GM10248 (cell line): ENCODE measurements at regions not wholly inside any gene's neighbourhood (a gene's known extent, or its start where the extent isn't known, plus 50 kb on each side); places are given as distances from the start of the nearest gene placed in this dataset.

ENCODE experiments used
- CTCF ChIA-PET: fragments of 300-600 bp; sonication (Branson Sonifier 250); formaldehyde crosslinking; extraction: SDS; loops from one replicate; lab custom pipeline; 2021; ENCODE audit warnings: antibody characterized with exemption; lab: Yijun Ruan, JAX
- POLR2A ChIA-PET: fragments of 350-650 bp; sonication (Branson Sonifier 250); formaldehyde crosslinking; extraction: SDS; loops from one replicate; lab custom pipeline; 2020; ENCODE audit warnings: antibody characterized with exemption; lab: Yijun Ruan, JAX
- DNase-seq: peaks from one replicate; pipeline ENCODE4 v3.0.0; 2012; ENCODE audit errors: extremely low spot score
- TF ChIP-seq, protein P1 (sequence below): IDR thresholded peaks from 2 replicates; pipeline ENCODE4 v1.5.1; 2012; ENCODE audit warnings: mild to moderate bottlenecking, low read depth; ENCODE audit errors: extremely low read depth, missing control alignments, control extremely low read depth

DNA sequence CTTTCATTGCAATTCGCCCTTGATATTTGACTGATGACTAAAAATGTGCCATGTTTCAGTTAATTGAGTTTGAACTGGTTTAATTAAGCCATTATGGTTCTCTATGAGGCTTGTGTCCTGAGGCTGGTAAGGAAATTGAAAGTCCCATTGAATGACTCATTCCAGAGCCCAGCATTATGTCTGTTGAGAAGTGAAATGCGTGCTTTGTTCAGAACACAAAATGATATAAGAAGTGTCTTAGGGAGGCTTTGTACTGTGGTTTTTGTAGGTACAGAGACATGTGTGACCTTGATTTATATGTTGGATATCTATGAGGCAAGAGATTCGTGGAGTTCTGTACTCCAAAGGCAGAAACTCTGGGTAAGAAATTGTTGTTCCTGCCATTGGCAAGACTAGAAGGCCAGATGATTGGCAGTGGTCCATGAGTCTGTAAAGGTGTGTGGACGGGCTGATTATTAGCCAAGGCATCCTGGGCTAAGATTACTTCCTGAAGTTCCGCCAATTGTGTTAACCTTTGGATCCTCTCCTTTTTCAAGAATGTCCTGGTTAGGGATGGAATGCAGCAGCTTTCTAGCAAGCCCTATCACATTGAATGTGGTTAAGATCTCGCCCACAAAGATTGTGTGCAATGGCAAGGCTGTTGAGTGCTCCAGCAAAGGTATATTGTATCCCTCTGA, 103.7 kb downstream of the NPIPB5 start:
- POLR2A ChIA-PET = no interaction called here
- DNase-seq = no peak
- CTCF ChIA-PET = no interaction called here
- TF ChIP-seq, protein P1, sequence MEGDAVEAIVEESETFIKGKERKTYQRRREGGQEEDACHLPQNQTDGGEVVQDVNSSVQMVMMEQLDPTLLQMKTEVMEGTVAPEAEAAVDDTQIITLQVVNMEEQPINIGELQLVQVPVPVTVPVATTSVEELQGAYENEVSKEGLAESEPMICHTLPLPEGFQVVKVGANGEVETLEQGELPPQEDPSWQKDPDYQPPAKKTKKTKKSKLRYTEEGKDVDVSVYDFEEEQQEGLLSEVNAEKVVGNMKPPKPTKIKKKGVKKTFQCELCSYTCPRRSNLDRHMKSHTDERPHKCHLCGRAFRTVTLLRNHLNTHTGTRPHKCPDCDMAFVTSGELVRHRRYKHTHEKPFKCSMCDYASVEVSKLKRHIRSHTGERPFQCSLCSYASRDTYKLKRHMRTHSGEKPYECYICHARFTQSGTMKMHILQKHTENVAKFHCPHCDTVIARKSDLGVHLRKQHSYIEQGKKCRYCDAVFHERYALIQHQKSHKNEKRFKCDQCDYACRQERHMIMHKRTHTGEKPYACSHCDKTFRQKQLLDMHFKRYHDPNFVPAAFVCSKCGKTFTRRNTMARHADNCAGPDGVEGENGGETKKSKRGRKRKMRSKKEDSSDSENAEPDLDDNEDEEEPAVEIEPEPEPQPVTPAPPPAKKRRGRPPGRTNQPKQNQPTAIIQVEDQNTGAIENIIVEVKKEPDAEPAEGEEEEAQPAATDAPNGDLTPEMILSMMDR = no peak

DNA sequence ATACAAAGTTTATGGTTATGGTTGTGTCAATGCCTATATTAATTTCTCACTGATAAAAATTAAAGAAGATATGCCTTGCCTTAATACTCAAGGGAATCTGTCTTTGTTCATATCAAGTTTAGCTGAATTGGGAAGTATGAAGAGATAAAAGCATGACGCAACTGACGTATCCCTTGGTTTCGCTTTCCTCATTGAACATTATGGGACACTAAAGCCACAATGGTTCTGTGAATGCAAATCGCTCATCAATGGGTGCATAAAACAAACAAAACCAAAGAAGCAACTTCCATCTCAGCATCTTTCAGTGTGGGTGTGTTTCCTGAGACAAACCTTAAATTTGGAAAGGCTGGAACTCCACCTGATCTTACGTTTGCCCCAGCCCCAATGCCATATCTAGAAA, 108.2 kb downstream of the NPIPB5 start:
- ChIA-PET POLR2A (no interaction called here), CTCF (no interaction called here)
- TF ChIP-seq, protein P1 = no peak
- DNase-seq = no peak

- ChIA-PET CTCF (interaction anchor here (1.7 kb wide), 1 partner anchor 18 kb away, joined by 4 read pairs; no protein-coding TSS in a partner anchor), POLR2A (no interaction called here)
- TF ChIP-seq, protein P1 = no peak
- DNase-seq = no peak
Measured at GRCh38 chr16:22621586-22622155, 111.0 kb downstream of the NPIPB5 start.

DNA sequence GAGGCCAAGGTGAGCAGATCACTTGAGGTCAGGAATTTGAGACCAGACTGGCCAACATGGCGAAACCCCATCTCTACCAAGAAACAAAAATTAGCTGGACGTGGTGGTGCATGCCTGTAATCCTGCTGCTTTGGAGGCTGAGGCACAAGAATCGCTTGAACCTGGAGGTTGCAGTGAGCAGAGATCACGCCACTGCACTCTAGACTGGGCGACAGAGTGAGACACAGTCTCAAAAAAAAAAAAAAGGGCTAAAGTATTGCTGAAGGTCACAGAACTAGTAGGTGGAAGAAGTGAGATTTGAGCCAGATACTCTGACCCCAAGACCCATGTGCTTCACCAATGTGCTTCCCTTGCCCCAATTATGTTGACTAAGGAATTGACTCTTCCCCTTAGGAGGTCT, 112.0 kb downstream of the NPIPB5 start:
- ChIA-PET POLR2A (no interaction called here), CTCF (interaction anchor here (1.7 kb wide), 1 partner anchor 17 kb away, joined by 4 read pairs; no protein-coding TSS in a partner anchor)
- DNase-seq = no peak
- TF ChIP-seq, protein P1 = no peak

DNA sequence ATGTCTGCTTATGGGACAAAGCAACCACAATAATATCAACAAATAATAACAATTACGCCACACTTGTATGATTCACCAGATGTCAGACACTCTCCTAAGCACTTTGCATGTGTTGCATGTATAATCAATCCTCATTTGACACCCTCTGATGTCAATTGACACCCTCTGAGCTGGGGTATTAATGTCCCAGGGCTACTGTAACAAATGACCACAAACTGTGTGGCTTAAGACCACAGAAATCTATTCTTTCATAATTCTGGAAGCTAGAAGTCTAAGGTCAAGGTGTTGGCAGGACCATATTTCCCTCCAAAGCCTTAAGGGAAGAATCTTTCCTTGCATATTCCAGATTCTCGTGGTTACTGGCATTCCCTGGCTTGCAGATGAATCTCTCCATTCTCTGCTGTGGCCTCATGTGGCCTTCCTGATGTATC, 112.7 kb downstream of the NPIPB5 start:
- POLR2A ChIA-PET = no interaction called here
- TF ChIP-seq, protein P1 = no peak
- CTCF ChIA-PET = interaction anchor here (1.7 kb wide), 1 partner anchor 16 kb away, joined by 4 read pairs; no protein-coding TSS in a partner anchor
- no peak for DNase-seq

GRCh38 chr16:22624038-22624799, 113.5 kb downstream of the NPIPB5 start:
- TF ChIP-seq, protein P1 = no peak
- CTCF ChIA-PET = interaction anchor here (1.3 to 3.5 kb wide), 2 partner anchors 11 to 15 kb away, joined by 4 to 13 read pairs; no protein-coding TSS in a partner anchor
- POLR2A ChIA-PET = no interaction called here
- DNase-seq = no peak
